ENCODE measurements at regions not wholly inside any gene's neighbourhood (a gene's known extent, or its start where the extent isn't known, plus 50 kb on each side); places are given as distances from the start of the nearest gene placed in this dataset.

GRCh38 chr2:121095257-121096080, 189.5 kb downstream of the TFCP2L1 start:
- peak; percentile 74 for DNase-seq (ENCODE audit: low read depth)

GRCh38 chr2:121096611-121097010, 188.4 kb downstream of the TFCP2L1 start:
- no peak for DNase-seq (ENCODE audit: low read depth)

GRCh38 chr2:121098556-121098955, 186.4 kb downstream of the TFCP2L1 start:
- no peak for DNase-seq (ENCODE audit: low read depth)

GRCh38 chr2:121099329-121100290, 185.4 kb downstream of the TFCP2L1 start:
- DNase-seq (ENCODE audit: low read depth): peak; percentile 43

GRCh38 chr2:121101093-121101715, 183.8 kb downstream of the TFCP2L1 start:
- DNase-seq (ENCODE audit: low read depth): no peak

- no peak for DNase-seq (ENCODE audit: low read depth)
These were observed 182.1 kb downstream of the TFCP2L1 start for GRCh38 chr2:121102941-121103340.

GRCh38 chr2:121103960-121104359, 181.0 kb downstream of the TFCP2L1 start:
- DNase-seq (ENCODE audit: low read depth): no peak

- peak; percentile 24 for DNase-seq (ENCODE audit: low read depth)
These were observed 180.3 kb downstream of the TFCP2L1 start for GRCh38 chr2:121104721-121105141.

- no peak for DNase-seq (ENCODE audit: low read depth)
These were observed 174.1 kb downstream of the TFCP2L1 start for GRCh38 chr2:121110924-121111323.

GRCh38 chr2:121118951-121119350, 166.1 kb downstream of the TFCP2L1 start:
- DNase-seq (ENCODE audit: low read depth): no peak

GRCh38 chr2:121120411-121120810, 164.6 kb downstream of the TFCP2L1 start:
- DNase-seq (ENCODE audit: low read depth): no peak

- DNase-seq (ENCODE audit: low read depth): no peak
These were observed 164.0 kb downstream of the TFCP2L1 start for GRCh38 chr2:121120991-121121390.

- no peak for DNase-seq (ENCODE audit: low read depth)
These were observed 163.3 kb downstream of the TFCP2L1 start for GRCh38 chr2:121121661-121122060.

GRCh38 chr2:121123268-121123667, 161.7 kb downstream of the TFCP2L1 start:
- DNase-seq (ENCODE audit: low read depth): no peak

GRCh38 chr2:121124330-121124729, 160.7 kb downstream of the TFCP2L1 start:
- no peak for DNase-seq (ENCODE audit: low read depth)

GRCh38 chr2:121125350-121125749, 159.7 kb downstream of the TFCP2L1 start:
- no peak for DNase-seq (ENCODE audit: low read depth)

GRCh38 chr2:121128741-121129659, 156.0 kb downstream of the TFCP2L1 start:
- peak; percentile 31 for DNase-seq (ENCODE audit: low read depth)

- DNase-seq (ENCODE audit: low read depth): no peak
These were observed 155.3 kb downstream of the TFCP2L1 start for GRCh38 chr2:121129692-121130091.

GRCh38 chr2:121130301-121130850, 154.6 kb downstream of the TFCP2L1 start:
- DNase-seq (ENCODE audit: low read depth): no peak

GRCh38 chr2:121131375-121131774, 153.6 kb downstream of the TFCP2L1 start:
- no peak for DNase-seq (ENCODE audit: low read depth)
